GM12865 (cell line): ENCODE measurements at regions not wholly inside any gene's neighbourhood (a gene's known extent, or its start where the extent isn't known, plus 50 kb on each side); places are given as distances from the start of the nearest gene placed in this dataset.

ENCODE experiments used
- DNase-seq: peaks from one replicate; pipeline ENCODE4 v3.0.0; 2010; ENCODE audit warnings: low read depth
- H3K4me3 ChIP-seq: 2 replicates; pipeline ENCODE4 v1.5.1; 2011; ENCODE audit warnings: mild to moderate bottlenecking, low read depth, low read length, control low read depth
- CTCF ChIP-seq: IDR thresholded peaks from 2 replicates; pipeline ENCODE4 v1.5.1; 2011; ENCODE audit warnings: low read length, control low read depth, low read depth, inconsistent platforms; ENCODE audit not compliant: insufficient read depth; ENCODE audit errors: missing control alignments

GRCh38 chr2:77608510-77608909, 86.3 kb upstream of the LRRTM4 start:
- no peak overlapping the region for H3K4me3 ChIP-seq
- TF ChIP-seq CTCF, result no peak
- no peak for DNase-seq

- TF ChIP-seq CTCF, result no peak
- H3K4me3 ChIP-seq, result no peak overlapping the region
- DNase-seq, result no peak
Measured at GRCh38 chr2:77629539-77629938, 107.4 kb upstream of the LRRTM4 start.

DNA sequence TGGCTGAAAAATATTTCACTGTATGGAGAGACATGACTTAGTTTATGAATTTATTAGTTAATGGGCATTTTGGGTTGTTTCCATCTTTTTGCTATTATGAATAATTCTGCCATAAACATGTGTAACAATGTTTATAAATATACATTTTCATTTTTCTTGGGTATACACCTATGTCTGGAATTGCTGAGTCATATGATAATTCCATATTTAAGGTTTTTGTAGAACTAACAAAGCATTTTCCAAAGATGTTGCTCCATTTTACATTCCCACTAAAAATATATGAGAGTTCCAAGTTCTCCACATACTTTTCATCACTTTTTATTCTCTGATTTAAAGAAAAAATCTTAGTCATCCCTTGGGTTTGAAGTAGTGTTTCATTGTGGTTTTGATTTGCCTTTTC, 108.8 kb upstream of the LRRTM4 start:
- no peak for DNase-seq
- no peak for TF ChIP-seq CTCF
- no peak overlapping the region for H3K4me3 ChIP-seq

GRCh38 chr2:77633601-77634000, 111.4 kb upstream of the LRRTM4 start:
- no peak for DNase-seq
- TF ChIP-seq CTCF, result no peak
- no peak overlapping the region for H3K4me3 ChIP-seq

GRCh38 chr2:77640924-77641323, 118.7 kb upstream of the LRRTM4 start:
- no peak overlapping the region for H3K4me3 ChIP-seq
- DNase-seq, result no peak
- TF ChIP-seq CTCF, result no peak

- TF ChIP-seq CTCF, result no peak
Measured at GRCh38 chr2:77642339-77642738, 120.2 kb upstream of the LRRTM4 start.

DNA sequence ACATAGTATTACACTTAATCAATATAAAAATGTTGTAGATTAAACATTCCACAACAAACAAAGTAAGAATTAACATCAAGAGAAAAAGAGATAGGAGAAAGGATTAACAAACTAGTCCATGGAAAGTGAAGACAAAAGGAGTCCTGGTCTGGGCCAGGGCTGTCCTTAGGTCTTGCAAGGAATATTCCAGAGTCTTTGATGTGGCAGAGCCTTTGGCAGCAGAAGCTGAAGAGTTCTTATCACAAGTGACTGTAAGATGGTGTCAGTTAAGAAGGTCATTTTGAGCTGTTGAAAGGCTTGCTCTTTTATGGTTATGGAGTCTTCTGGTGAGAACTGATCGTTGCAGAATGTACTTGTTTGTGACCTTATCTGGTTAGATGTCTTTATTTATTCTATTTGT, 127.7 kb upstream of the LRRTM4 start:
- no peak for TF ChIP-seq CTCF
- no peak overlapping the region for H3K4me3 ChIP-seq
- DNase-seq, result no peak

More at GRCh38 chr2:77642339-77642738, 120.2 kb upstream of the LRRTM4 start:
- DNase-seq, result no peak
- H3K4me3 ChIP-seq, result no peak overlapping the region
